ENCODE measurements at regions not wholly inside any gene's neighbourhood (a gene's known extent, or its start where the extent isn't known, plus 50 kb on each side); places are given as distances from the start of the nearest gene placed in this dataset.

DNA sequence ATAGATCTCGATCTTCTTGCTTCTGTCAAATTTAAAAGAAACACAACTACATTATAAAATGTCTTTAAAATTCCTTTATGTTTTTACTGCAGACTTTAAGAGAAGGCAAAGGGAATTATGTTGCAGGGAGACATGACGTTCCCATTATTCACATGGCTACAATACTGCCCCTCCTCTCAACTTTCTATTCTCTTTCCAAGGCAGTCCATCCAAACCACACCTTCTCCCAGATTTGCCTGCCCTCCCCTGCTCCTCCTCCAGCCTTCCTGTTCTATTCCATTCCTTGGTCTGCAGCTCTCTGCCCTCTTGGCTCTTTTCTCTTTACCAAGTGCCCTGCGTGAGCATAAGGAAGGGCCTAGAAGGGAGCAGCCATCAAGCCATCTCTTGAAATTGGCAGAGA, 61.3 kb downstream of the NABP1 start:
- TF ChIP-seq, protein P1, sequence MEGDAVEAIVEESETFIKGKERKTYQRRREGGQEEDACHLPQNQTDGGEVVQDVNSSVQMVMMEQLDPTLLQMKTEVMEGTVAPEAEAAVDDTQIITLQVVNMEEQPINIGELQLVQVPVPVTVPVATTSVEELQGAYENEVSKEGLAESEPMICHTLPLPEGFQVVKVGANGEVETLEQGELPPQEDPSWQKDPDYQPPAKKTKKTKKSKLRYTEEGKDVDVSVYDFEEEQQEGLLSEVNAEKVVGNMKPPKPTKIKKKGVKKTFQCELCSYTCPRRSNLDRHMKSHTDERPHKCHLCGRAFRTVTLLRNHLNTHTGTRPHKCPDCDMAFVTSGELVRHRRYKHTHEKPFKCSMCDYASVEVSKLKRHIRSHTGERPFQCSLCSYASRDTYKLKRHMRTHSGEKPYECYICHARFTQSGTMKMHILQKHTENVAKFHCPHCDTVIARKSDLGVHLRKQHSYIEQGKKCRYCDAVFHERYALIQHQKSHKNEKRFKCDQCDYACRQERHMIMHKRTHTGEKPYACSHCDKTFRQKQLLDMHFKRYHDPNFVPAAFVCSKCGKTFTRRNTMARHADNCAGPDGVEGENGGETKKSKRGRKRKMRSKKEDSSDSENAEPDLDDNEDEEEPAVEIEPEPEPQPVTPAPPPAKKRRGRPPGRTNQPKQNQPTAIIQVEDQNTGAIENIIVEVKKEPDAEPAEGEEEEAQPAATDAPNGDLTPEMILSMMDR (IDR thresholded peaks at IDR 0.05 in 8 of 11, conservative IDR thresholded peaks at IDR 0.05 in 3 of 11), result no peak
- TF ChIP-seq POLR2AphosphoS5 (IDR thresholded peaks at IDR 0.05) (no peak), POLR2A (IDR thresholded peaks at IDR 0.05) (no peak)
